ENCODE measurements at regions not wholly inside any gene's neighbourhood (a gene's known extent, or its start where the extent isn't known, plus 50 kb on each side); places are given as distances from the start of the nearest gene placed in this dataset.

DNA sequence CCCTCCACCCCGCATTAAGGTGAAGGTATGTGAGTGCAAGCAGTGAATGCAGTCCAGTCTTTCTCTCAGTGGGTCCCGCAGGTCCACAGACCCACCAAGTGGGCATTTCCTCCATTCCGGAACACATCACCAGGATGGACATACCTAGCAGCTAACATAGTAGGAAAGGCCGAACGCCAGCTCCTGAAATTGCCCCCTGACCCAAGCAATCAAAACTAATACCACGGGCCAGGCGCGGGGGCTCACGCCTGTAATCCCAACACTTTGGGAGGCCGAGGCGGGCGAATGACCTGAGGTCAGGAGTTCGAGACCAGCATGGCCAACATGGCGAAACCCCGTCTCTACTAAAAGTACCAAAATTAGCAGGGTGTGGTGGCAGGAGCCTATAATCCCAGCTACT is 71.7 kb upstream of the VSTM2B start:
- Histone ChIP-seq H3K9me3 (no peaks in the 10 kb centered on the region), H3K4me3 (no peak overlapping the region), H3K27me3 (no peaks in the 10 kb centered on the region), H3K4me1 (no peaks in the 10 kb centered on the region), H3K36me3 (no peaks in the 10 kb centered on the region), H3K27ac (no peak overlapping the region)
- no peak for TF ChIP-seq POLR2A (IDR thresholded peaks at IDR 0.05)
- TF ChIP-seq, protein P1, sequence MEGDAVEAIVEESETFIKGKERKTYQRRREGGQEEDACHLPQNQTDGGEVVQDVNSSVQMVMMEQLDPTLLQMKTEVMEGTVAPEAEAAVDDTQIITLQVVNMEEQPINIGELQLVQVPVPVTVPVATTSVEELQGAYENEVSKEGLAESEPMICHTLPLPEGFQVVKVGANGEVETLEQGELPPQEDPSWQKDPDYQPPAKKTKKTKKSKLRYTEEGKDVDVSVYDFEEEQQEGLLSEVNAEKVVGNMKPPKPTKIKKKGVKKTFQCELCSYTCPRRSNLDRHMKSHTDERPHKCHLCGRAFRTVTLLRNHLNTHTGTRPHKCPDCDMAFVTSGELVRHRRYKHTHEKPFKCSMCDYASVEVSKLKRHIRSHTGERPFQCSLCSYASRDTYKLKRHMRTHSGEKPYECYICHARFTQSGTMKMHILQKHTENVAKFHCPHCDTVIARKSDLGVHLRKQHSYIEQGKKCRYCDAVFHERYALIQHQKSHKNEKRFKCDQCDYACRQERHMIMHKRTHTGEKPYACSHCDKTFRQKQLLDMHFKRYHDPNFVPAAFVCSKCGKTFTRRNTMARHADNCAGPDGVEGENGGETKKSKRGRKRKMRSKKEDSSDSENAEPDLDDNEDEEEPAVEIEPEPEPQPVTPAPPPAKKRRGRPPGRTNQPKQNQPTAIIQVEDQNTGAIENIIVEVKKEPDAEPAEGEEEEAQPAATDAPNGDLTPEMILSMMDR (IDR thresholded peaks at IDR 0.05) = no peak
- no peak for DNase-seq
- intact Hi-C loops (cut with DNase I; ENCODE audit: low total_unique reads) = no loop called here

DNA sequence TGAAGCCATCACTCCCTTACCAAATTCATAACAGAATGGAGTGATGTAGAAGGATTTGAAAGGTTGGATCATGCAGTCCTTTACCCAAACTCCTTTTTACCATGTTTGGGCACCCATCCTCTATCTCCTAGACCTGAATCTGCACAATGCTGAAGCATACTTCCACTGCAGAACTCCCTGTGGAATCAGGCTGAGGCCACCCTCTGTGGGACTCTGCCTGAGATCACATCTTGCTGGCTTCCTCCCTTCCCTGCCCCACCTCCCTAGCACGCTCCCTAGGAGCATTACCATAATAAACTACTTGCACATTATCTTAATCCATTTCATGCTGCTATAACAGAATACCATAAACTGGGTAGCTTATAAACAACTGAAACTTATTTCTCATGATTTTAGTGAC is 68.4 kb upstream of the VSTM2B start:
- H3K27ac ChIP-seq = no peak overlapping the region
- H3K27me3 ChIP-seq = no peaks in the 10 kb centered on the region
- TF ChIP-seq, protein P1 (IDR thresholded peaks at IDR 0.05) = no peak
- TF ChIP-seq POLR2A (IDR thresholded peaks at IDR 0.05) = no peak
- H3K4me1 ChIP-seq = no peaks in the 10 kb centered on the region
- intact Hi-C loops (cut with DNase I; ENCODE audit: low total_unique reads) = no loop called here
- no peaks in the 10 kb centered on the region for H3K9me3 ChIP-seq
- no peak overlapping the region for H3K4me3 ChIP-seq
- H3K36me3 ChIP-seq = no peaks in the 10 kb centered on the region
- no peak for DNase-seq

DNA sequence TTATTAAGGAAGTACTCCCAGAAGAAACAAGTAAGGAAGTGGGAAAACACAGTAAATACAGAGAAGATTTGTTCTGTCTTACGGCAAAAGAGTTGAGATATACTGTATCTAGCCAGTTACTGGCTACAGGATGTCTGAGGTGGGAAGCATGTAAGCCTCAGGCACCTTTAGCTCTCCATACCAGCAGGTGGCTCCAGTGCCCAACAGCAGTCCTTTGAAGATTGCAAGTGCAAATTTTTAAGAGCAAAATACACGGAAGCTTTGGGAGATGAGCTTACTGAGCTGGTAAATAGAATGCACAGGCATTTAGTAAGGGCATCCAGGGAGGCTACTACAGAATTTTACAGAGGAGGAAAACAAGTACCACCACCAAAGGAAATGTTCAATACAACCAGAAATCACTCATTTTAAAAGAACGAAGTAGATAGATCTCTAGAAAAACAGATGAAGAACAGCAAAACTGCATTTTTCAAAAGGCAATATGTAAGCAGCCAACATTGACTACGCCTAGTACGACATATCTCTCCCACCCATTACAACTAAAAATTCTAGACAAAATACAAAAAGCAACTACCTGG is 57.9 kb upstream of the VSTM2B start:
- Histone ChIP-seq H3K27me3 (no peaks in the 10 kb centered on the region), H3K27ac (no peak overlapping the region), H3K4me3 (no peak overlapping the region), H3K36me3 (no peaks in the 10 kb centered on the region), H3K9me3 (no peaks in the 10 kb centered on the region), H3K4me1 (no peaks in the 10 kb centered on the region)
- no peak for DNase-seq
- TF ChIP-seq, protein P1 (IDR thresholded peaks at IDR 0.05) = no peak
- TF ChIP-seq POLR2A (IDR thresholded peaks at IDR 0.05) = no peak
- intact Hi-C loops (cut with DNase I; ENCODE audit: low total_unique reads) = no loop called here

DNA sequence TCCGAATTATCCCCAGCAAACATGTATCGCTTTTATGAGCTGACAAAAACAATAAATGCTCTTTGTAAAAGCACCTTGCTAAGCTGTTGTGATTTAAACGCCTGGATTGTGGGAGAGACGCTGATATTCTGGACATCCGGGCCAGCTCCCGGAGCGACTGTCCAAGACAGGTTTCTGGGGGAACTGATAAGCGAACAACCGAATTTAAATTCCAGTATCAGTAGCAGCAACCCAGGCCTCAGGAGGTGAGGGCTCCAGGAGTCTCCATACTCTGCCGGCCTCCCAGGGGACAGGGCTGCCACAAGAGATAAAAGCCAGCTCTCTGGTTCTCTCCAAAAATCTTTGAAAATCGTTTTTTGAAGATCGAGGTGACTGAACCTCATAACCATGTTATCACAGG is 50.3 kb upstream of the VSTM2B start:
- intact Hi-C loops (cut with DNase I; ENCODE audit: low total_unique reads) = no loop called here
- no peak for DNase-seq
- Histone ChIP-seq H3K4me1 (no peaks in the 10 kb centered on the region), H3K27ac (no peak overlapping the region), H3K4me3 (no peak overlapping the region), H3K27me3 (no peaks in the 10 kb centered on the region), H3K36me3 (no peaks in the 10 kb centered on the region), H3K9me3 (no peaks in the 10 kb centered on the region)
- TF ChIP-seq POLR2A (IDR thresholded peaks at IDR 0.05) = no peak
- TF ChIP-seq, protein P1 (IDR thresholded peaks at IDR 0.05) = no peak
